ENCODE measurements at regions not wholly inside any gene's neighbourhood (a gene's known extent, or its start where the extent isn't known, plus 50 kb on each side); places are given as distances from the start of the nearest gene placed in this dataset.

DNA sequence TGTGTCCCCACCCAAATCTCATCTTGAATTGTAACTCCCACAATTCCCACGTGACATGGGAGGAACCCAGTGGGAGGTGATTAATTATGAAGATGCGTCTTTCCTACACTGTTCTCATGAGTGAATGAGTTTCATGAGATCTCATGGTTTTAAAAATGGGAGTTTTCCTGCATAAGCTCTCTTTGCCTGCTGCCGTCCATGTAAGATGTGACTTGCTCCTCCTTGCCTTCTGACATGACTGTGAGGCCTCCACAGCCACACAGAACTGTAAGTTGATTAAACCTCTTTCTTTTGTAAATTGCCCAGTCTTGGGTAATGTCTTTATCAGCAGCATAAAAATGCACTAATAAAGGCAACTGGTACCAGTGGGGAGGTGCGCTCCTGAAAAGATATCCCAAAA is 67.7 kb upstream of the DRGX start:
- DNase-seq, result no peak

DNA sequence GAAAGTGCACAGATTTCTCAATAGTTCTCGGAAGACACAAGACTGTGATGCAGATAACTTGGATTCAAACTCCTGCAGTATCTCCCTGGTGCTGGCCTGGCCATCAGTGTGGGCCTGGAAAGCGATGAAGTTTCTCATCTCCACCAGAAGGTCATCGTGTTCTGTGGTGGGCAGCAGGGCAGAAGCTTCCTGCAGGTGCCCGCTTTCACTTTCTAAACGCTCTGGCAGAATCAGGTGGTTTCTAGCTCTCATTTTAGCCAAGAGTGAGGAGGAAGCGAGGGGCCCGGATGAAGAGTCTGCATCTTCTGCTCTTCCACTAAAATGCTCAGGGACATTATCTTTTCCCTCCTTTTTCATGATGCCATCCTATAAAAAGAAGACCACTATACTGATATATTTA is 63.0 kb upstream of the DRGX start:
- no peak for DNase-seq

DNA sequence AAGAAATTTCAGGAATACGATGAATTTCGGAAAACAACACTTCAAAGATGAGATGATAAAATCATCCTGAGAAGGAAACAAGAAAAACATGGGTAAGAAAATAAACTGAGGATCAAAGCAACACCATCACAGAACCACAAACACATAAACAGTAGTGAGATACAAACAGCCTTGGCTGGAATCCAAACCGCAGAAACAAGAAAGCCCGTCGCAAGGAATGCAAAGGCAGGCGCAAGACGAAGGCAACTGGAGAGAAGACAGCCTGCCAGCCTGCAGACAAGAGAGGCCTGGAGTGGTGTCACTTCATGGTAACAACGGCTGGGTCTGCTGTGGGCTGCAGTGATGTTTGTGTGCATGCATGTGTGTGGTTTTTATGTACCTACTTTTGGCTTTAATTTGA is 61.8 kb upstream of the DRGX start:
- DNase-seq, result peak; percentile 29

DNA sequence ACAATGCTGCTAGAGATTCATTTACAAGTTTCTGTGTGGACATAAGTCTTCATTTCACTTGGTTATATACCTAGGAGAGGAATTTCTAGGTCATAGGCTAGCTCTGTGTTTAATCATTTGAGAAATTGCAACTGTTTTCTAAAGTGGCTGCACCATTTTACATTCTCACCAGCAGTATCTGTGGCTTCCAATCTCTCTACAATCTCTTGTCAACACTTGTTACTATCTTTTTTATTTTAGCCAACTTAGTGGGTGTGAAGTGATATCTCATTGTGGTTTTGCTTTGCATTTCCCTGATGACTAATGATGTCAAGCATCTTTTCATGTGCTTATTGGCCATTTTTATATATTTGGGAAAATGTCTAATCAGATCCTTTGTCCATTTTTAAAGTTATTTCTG is 53.0 kb upstream of the DRGX start:
- no peak for DNase-seq

DNA sequence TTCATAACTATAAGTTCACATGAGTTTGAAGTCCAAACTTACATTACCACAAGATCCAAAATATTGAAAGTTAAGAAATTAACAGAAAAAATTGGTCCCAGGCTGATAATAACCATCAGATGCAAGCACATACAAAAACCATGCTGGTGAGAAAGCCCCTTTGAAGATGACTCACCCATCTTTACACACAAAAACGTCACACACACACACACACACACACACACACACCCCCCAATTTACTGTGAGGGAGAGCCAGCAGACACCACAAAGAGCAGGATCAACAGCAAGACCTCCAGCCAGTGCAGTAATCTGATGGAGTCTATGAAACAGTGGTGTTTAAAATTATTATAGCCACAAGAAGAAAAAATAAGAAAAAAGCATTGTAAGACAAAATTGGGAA is 50.1 kb upstream of the DRGX start:
- DNase-seq, result peak; percentile 32

All from fibroblast of skin of right quadriceps (primary cell).